NT2/D1 (cell line): ENCODE measurements at regions not wholly inside any gene's neighbourhood (a gene's known extent, or its start where the extent isn't known, plus 50 kb on each side); places are given as distances from the start of the nearest gene placed in this dataset.

Experiments used
- SUZ12 ChIP-seq: IDR thresholded peaks from 2 replicates; pipeline ENCODE4 v1.6.1; 2011; ENCODE audit not compliant: insufficient read length, insufficient read depth; ENCODE audit errors: extremely low read depth
- YY1 ChIP-seq: IDR thresholded peaks from 2 replicates; pipeline ENCODE4 v1.6.1; 2011; ENCODE audit not compliant: insufficient read length, insufficient read depth
- ZNF274 ChIP-seq: IDR thresholded peaks from 2 replicates; pipeline ENCODE4 v1.6.1; 2011; ENCODE audit warnings: mild to moderate bottlenecking, low read depth, low read length

GRCh38 chr5:159658266-159658925 is 257.9 kb upstream of the ADRA1B start:
- TF ChIP-seq YY1: no peak
- no peak for TF ChIP-seq ZNF274
- TF ChIP-seq SUZ12: no peak
